ENCODE measurements at regions not wholly inside any gene's neighbourhood (a gene's known extent, or its start where the extent isn't known, plus 50 kb on each side); places are given as distances from the start of the nearest gene placed in this dataset.

DNA sequence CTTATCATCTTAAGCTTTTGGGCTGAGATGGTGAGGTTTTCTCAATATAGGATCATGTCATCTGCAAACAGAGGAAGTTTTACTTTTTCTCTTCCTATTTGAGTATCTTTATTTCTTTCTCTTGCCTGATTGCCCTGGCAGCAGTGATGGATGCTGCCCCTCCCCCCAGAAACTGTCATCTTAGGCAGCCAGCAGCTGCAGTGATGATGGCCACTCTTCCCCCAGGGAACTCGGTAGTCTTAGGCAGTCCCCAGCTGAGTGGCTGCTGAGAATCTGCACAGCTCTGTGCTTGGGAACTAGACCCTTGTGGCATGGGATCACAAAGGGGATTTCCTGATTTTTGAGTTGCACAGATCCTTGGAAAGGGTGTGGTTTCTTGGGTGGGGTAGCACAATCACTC lies 791.1 kb upstream of the ALCAM start:
- POLR2A ChIA-PET = no interaction called here
- TF ChIP-seq BHLHE40 (IDR thresholded peaks at IDR 0.05; ENCODE audit: borderline replicate concordance) (no peak), CTBP1 (IDR thresholded peaks at IDR 0.05; ENCODE audit: borderline replicate concordance) (no peak), NFRKB (IDR thresholded peaks at IDR 0.05) (no peak), HDGF (IDR thresholded peaks at IDR 0.05; ENCODE audit: borderline replicate concordance) (no peak), TARDBP (IDR thresholded peaks at IDR 0.05) (no peak)
- CTCF ChIA-PET = no interaction called here
- DNase-seq (ENCODE audit: extremely low spot score) = no peak

DNA sequence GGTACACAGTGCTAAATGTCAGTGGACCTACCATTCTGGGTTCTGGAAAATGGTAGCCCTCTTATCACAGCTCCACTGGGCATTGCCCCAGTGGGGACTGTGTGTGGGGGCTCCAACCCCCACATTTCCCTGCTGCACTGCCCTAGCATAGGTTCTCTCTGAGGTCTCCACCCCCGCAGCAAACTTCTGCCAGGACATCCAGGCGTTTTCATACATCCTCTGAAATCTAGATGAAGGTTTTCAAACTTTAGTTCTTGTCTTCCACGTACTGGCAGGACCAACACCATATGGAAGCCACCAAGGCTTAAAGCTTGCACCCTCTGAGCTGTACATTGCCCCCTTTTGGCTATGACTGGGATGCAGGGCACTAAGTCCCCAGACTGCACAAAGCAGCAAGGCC lies 788.2 kb upstream of the ALCAM start:
- TF ChIP-seq PKNOX1 (IDR thresholded peaks at IDR 0.05) = no peak
- ChIA-PET POLR2A (no interaction called here), CTCF (no interaction called here)
- no peak for DNase-seq (ENCODE audit: extremely low spot score)

GRCh38 chr3:104582092-104582491 lies 784.6 kb upstream of the ALCAM start:
- no peak for DNase-seq (ENCODE audit: extremely low spot score)
- POLR2A ChIA-PET = no interaction called here
- CTCF ChIA-PET = no interaction called here
- TF ChIP-seq HDGF (IDR thresholded peaks at IDR 0.05; ENCODE audit: borderline replicate concordance) = no peak
- no peak for TF ChIP-seq PKNOX1 (IDR thresholded peaks at IDR 0.05)

DNA sequence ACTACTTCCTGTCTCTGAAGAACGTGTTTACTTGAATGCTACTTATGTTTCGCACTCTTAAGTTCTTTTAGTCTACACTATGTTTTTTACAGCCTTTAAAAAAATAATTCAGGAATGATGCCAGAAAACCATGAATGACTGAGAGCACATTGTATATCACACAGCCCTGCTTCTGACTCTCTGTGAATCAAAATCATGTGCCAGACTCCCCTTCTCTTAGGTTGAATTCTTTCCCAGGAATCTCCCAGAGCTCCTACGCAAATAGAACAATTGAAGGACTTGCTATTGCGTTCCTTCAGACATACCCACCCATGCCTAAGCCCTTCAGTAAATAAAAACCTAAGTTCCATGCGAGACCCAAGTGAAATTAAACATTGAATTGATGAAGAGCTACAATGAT lies 782.0 kb upstream of the ALCAM start:
- no peak for DNase-seq (ENCODE audit: extremely low spot score)
- POLR2A ChIA-PET = no interaction called here
- CTCF ChIA-PET = interaction anchor here (1.0 kb wide), 1 partner anchor 11 kb away, joined by 4 read pairs; no protein-coding TSS in a partner anchor
- TF ChIP-seq ARNT (IDR thresholded peaks at IDR 0.05) (no peak), CTBP1 (IDR thresholded peaks at IDR 0.05; ENCODE audit: borderline replicate concordance) (no peak), HDGF (IDR thresholded peaks at IDR 0.05; ENCODE audit: borderline replicate concordance) (no peak), FOXM1 (IDR thresholded peaks at IDR 0.05; ENCODE audit: borderline replicate concordance) (no peak)

DNA sequence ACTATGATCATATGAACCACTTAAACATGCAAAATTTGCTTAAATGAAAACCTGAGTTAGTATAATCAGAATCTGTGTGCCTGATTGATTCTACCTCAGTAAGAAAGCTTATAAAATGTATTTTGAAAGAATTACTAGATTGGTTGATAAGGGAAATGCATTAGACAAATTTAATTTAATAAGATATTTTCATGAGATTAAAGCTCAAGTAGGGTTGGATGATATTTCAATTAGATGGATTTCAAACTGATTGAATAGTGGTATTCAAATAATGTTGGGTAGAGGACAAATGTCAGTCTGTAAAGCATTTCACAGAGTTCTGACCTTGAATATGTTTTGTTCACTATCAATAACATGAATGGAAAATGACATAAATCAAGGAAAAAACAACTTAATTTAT lies 780.4 kb upstream of the ALCAM start:
- ChIA-PET POLR2A (no interaction called here), CTCF (no interaction called here)
- DNase-seq (ENCODE audit: extremely low spot score) = no peak
- TF ChIP-seq ZNF384 (IDR thresholded peaks at IDR 0.05) (no peak), SP1 (IDR thresholded peaks at IDR 0.05) (no peak), ARNT (IDR thresholded peaks at IDR 0.05) (no peak), HDGF (IDR thresholded peaks at IDR 0.05; ENCODE audit: borderline replicate concordance) (no peak), ELF4 (IDR thresholded peaks at IDR 0.05) (no peak), LEF1 (IDR thresholded peaks at IDR 0.05; ENCODE audit: borderline replicate concordance) (no peak), FOXA1 (IDR thresholded peaks at IDR 0.05) (no peak), L3MBTL2 (conservative IDR thresholded peaks at IDR 0.05) (no peak), NFRKB (IDR thresholded peaks at IDR 0.05) (no peak), CTBP1 (IDR thresholded peaks at IDR 0.05; ENCODE audit: borderline replicate concordance) (no peak), TARDBP (IDR thresholded peaks at IDR 0.05) (no peak), PKNOX1 (IDR thresholded peaks at IDR 0.05) (no peak), SUZ12 (IDR thresholded peaks at IDR 0.05) (no peak), FOXK2 (IDR thresholded peaks at IDR 0.05) (no peak), BHLHE40 (IDR thresholded peaks at IDR 0.05; ENCODE audit: borderline replicate concordance) (no peak), FOXM1 (IDR thresholded peaks at IDR 0.05; ENCODE audit: borderline replicate concordance) (no peak)

DNA sequence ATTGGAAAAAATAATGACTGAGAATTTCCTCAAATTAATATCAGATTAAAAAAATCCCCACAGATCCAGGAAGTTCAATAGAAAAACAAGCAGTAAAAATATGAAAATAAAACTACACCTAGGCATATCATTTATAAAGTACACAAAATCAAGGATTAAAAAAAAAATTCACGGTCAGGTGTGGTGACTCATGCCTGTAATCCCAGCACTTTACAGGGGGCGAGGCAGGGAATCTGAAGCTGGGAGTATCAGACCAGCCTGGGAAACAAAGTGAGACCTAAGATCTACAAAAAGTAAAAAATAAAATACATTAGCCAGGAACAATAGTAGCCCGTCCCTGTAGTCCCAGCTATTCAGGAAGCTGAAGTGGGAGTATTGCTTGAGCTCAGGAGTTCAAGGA lies 778.3 kb upstream of the ALCAM start:
- no peak for DNase-seq (ENCODE audit: extremely low spot score)
- no peak for TF ChIP-seq NFRKB (IDR thresholded peaks at IDR 0.05)
- no peak for TF ChIP-seq PKNOX1 (IDR thresholded peaks at IDR 0.05)
- ChIA-PET CTCF (no interaction called here), POLR2A (no interaction called here)

GRCh38 chr3:104591776-104592175 lies 774.9 kb upstream of the ALCAM start:
- ChIA-PET CTCF (no interaction called here), POLR2A (no interaction called here)
- TF ChIP-seq FOXM1 (IDR thresholded peaks at IDR 0.05; ENCODE audit: borderline replicate concordance) = no peak
- TF ChIP-seq TARDBP (IDR thresholded peaks at IDR 0.05) = no peak
- TF ChIP-seq ZNF384 (IDR thresholded peaks at IDR 0.05) = no peak
- TF ChIP-seq LEF1 (IDR thresholded peaks at IDR 0.05; ENCODE audit: borderline replicate concordance) = no peak
- TF ChIP-seq CTBP1 (IDR thresholded peaks at IDR 0.05; ENCODE audit: borderline replicate concordance) = no peak
- TF ChIP-seq FOXA1 (IDR thresholded peaks at IDR 0.05) = no peak
- no peak for TF ChIP-seq ELF4 (IDR thresholded peaks at IDR 0.05)
- TF ChIP-seq SUZ12 (IDR thresholded peaks at IDR 0.05) = no peak
- TF ChIP-seq NFRKB (IDR thresholded peaks at IDR 0.05) = no peak
- no peak for TF ChIP-seq BHLHE40 (IDR thresholded peaks at IDR 0.05; ENCODE audit: borderline replicate concordance)
- DNase-seq (ENCODE audit: extremely low spot score) = no peak

All from HEK293T (cell line).